Caco-2 (cell line): ENCODE measurements at regions not wholly inside any gene's neighbourhood (a gene's known extent, or its start where the extent isn't known, plus 50 kb on each side); places are given as distances from the start of the nearest gene placed in this dataset.

ENCODE experiments used
- BruUV-seq: library from RNA; stranded (reverse); fragments of 400-500 nt; replicated peaks from 2 replicates; lab custom pipeline; 2021; lab: Mats Ljungman, UMichigan
- CTCF ChIA-PET: fragments of 300-600 bp; sonication (Branson Sonifier 250); formaldehyde crosslinking; loops from one replicate; lab custom pipeline; 2022; ENCODE audit warnings: antibody characterized with exemption; lab: Charles Lee
- POLR2A ChIA-PET: fragments of 300-600 bp; sonication (Branson Sonifier 250); formaldehyde crosslinking; loops from one replicate; lab custom pipeline; 2022; ENCODE audit warnings: antibody characterized with exemption; lab: Charles Lee
- DNase-seq, 2 experiments: peaks; one replicate each; pipeline versions ENCODE4 v3.0.0 to v3.0.0-alpha.2; 2020 to 2022
- H3K27me3 ChIP-seq: replicated peaks from 2 replicates; pipeline ENCODE4 v1.6.0; 2011; ENCODE audit warnings: low read length; ENCODE audit not compliant: control insufficient read depth, insufficient read depth
- H3K36me3 ChIP-seq: 2 replicates; pipeline ENCODE4 v1.5.1; 2011; ENCODE audit warnings: low read length; ENCODE audit not compliant: control insufficient read depth, insufficient read depth
- H3K4me1 ChIP-seq: fragments of 250-450 bp; sonication (Bioruptor Pico); 2 replicates; pipeline ENCODE4 v1.5.1; 2020; ENCODE audit warnings: mild to moderate bottlenecking
- H3K4me3 ChIP-seq: 2 replicates; pipeline ENCODE4 v1.5.1; 2011; ENCODE audit warnings: low read depth, mild to moderate bottlenecking, control low read depth, low read length
- H3K9me3 ChIP-seq: fragments of 250-450 bp; sonication (Bioruptor Pico); 2 replicates; pipeline ENCODE4 v1.5.1; 2020; ENCODE audit warnings: mild to moderate bottlenecking, moderate library complexity
- H3K27ac Mint-ChIP-seq: one replicate; pipeline ENCODE4 v1.8.0; 2022; ENCODE audit warnings: mixed read lengths; ENCODE audit not compliant: unreplicated experiment
- H3K27me3 Mint-ChIP-seq: one replicate; pipeline ENCODE4 v1.8.0; 2022; ENCODE audit warnings: mixed read lengths; ENCODE audit not compliant: insufficient read depth, unreplicated experiment
- H3K36me3 Mint-ChIP-seq: one replicate; pipeline ENCODE4 v1.8.0; 2022; ENCODE audit warnings: mild to moderate bottlenecking, mixed read lengths; ENCODE audit not compliant: insufficient read depth, unreplicated experiment
- H3K4me1 Mint-ChIP-seq: one replicate; pipeline ENCODE4 v1.8.0; 2022; ENCODE audit warnings: low read depth, mixed read lengths; ENCODE audit not compliant: unreplicated experiment
- H3K4me3 Mint-ChIP-seq: one replicate; pipeline ENCODE4 v1.8.0; 2022; ENCODE audit warnings: mild to moderate bottlenecking, moderate library complexity, mixed read lengths; ENCODE audit not compliant: unreplicated experiment
- H3K9me3 Mint-ChIP-seq: one replicate; pipeline ENCODE4 v1.8.0; 2022; ENCODE audit warnings: mixed read lengths; ENCODE audit not compliant: unreplicated experiment
- CTCF ChIP-seq, 2 experiments: fragments of 200-600 bp in 1 of 2; IDR thresholded peaks; 1 replicate in 1 of 2; 2 replicates in 1 of 2; pipeline versions ENCODE4 v1.5.1 to v1.8.0; 2011 to 2022; ENCODE audit warnings: antibody characterized with exemption in 1 of 2, control low read depth in 1 of 2, inconsistent platforms in 1 of 2, low read depth in 1 of 2, low read length in 1 of 2, mild to moderate bottlenecking in 1 of 2, moderate library complexity in 1 of 2; ENCODE audit not compliant: insufficient read depth in 1 of 2, severe bottlenecking in 1 of 2, unreplicated experiment in 1 of 2
- intact Hi-C: fragments of 100-400 bp; cut with micrococcal nuclease; formaldehyde crosslinking; loops from one replicate; pipeline ENCODE4 v1.10.0; 2022; ENCODE audit not compliant: unreplicated experiment

- H3K4me1 Mint-ChIP-seq: peaks cover under 1% of the 10 kb centered on the region
- intact Hi-C loops: no loop called here
- CTCF ChIA-PET: no interaction called here
- Histone ChIP-seq H3K9me3 (no peaks in the 10 kb centered on the region), H3K36me3 (no peaks in the 10 kb centered on the region), H3K4me3 (no peak overlapping the region), H3K4me1 (no peaks in the 10 kb centered on the region), H3K27me3 (no peaks in the 10 kb centered on the region)
- POLR2A ChIA-PET: no interaction called here
- no peaks in the 10 kb centered on the region for H3K9me3 Mint-ChIP-seq
- no peaks in the 10 kb centered on the region for H3K36me3 Mint-ChIP-seq
- no peaks in the 10 kb centered on the region for H3K27me3 Mint-ChIP-seq
- no peak overlapping the region for H3K4me3 Mint-ChIP-seq
- DNase-seq: no peak
- TF ChIP-seq CTCF (IDR thresholded peaks at IDR 0.05; ENCODE audit: insufficient read depth in 1 of 2, low read depth in 1 of 2, low read length in 1 of 2, severe bottlenecking in 1 of 2, unreplicated experiment in 1 of 2): no peak
- no TSS peak for BruUV-seq
- H3K27ac Mint-ChIP-seq: no peak overlapping the region
Observed at GRCh38 chr1:65512967-65513780, 92.7 kb downstream of the LEPR start.

GRCh38 chr1:65514041-65514440 is 93.6 kb downstream of the LEPR start:
- no peaks in the 10 kb centered on the region for H3K4me1 ChIP-seq
- no peak for DNase-seq
- no peaks in the 10 kb centered on the region for H3K36me3 ChIP-seq
- H3K9me3 Mint-ChIP-seq: no peaks in the 10 kb centered on the region
- peaks cover 6% of the 10 kb centered on the region for H3K4me1 Mint-ChIP-seq
- H3K27ac Mint-ChIP-seq: no peak overlapping the region
- no peaks in the 10 kb centered on the region for H3K36me3 Mint-ChIP-seq
- H3K27me3 ChIP-seq: no peaks in the 10 kb centered on the region
- ChIA-PET CTCF (no interaction called here), POLR2A (no interaction called here)
- BruUV-seq: no TSS peak
- no peak for TF ChIP-seq CTCF (IDR thresholded peaks at IDR 0.05; ENCODE audit: insufficient read depth in 1 of 2, low read depth in 1 of 2, low read length in 1 of 2, severe bottlenecking in 1 of 2, unreplicated experiment in 1 of 2)
- intact Hi-C loops: no loop called here
- H3K27me3 Mint-ChIP-seq: no peaks in the 10 kb centered on the region
- no peaks in the 10 kb centered on the region for H3K9me3 ChIP-seq
- no peak overlapping the region for H3K4me3 ChIP-seq
- no peak overlapping the region for H3K4me3 Mint-ChIP-seq

GRCh38 chr1:65524931-65525265 is 104.4 kb downstream of the LEPR start:
- Histone ChIP-seq H3K27me3 (no peaks in the 10 kb centered on the region), H3K4me1 (no peaks in the 10 kb centered on the region), H3K4me3 (no peak overlapping the region), H3K9me3 (no peaks in the 10 kb centered on the region), H3K36me3 (no peaks in the 10 kb centered on the region)
- Mint-ChIP-seq H3K9me3 (no peaks in the 10 kb centered on the region), H3K4me1 (peaks cover 6% of the 10 kb centered on the region), H3K27ac (no peak overlapping the region), H3K36me3 (no peaks in the 10 kb centered on the region), H3K4me3 (no peak overlapping the region), H3K27me3 (no peaks in the 10 kb centered on the region)
- no TSS peak for BruUV-seq
- no peak for TF ChIP-seq CTCF (IDR thresholded peaks at IDR 0.05; ENCODE audit: insufficient read depth in 1 of 2, low read depth in 1 of 2, low read length in 1 of 2, severe bottlenecking in 1 of 2, unreplicated experiment in 1 of 2)
- CTCF ChIA-PET: no interaction called here
- no peak for DNase-seq
- intact Hi-C loops: no loop called here
- POLR2A ChIA-PET: no interaction called here
